Large intestine (tissue), 3 donors: ENCODE measurements at regions not wholly inside any gene's neighbourhood (a gene's known extent, or its start where the extent isn't known, plus 50 kb on each side); places are given as distances from the start of the nearest gene placed in this dataset.

ENCODE experiments used
- DNase-seq, 2 donors: peaks; one replicate each; pipeline versions ENCODE4 v3.0.0 to v3.0.0-alpha.2; 2013
- H3K27ac ChIP-seq: one replicate; pipeline ENCODE4 v1.5.1; 2013; ENCODE audit warnings: low read length
- H3K27me3 ChIP-seq: 2 replicates; pipeline ENCODE4 v1.6.1; 2013; ENCODE audit warnings: low read length; ENCODE audit not compliant: control insufficient read depth, insufficient read depth
- H3K36me3 ChIP-seq: 2 replicates; pipeline ENCODE4 v1.6.1; 2013; ENCODE audit warnings: low read length; ENCODE audit not compliant: control insufficient read depth, insufficient read depth
- H3K4me1 ChIP-seq: one replicate; pipeline ENCODE4 v1.6.1; 2013; ENCODE audit warnings: low read length; ENCODE audit not compliant: control insufficient read depth, insufficient read depth
- H3K4me3 ChIP-seq: one replicate; pipeline ENCODE4 v1.5.1; 2013; ENCODE audit warnings: low read length
- H3K9me3 ChIP-seq: one replicate; pipeline ENCODE4 v1.6.1; 2013; ENCODE audit warnings: mild to moderate bottlenecking, low read depth, low read length, moderate library complexity; ENCODE audit not compliant: control insufficient read depth
- WGBS: methylation state at CpG from one replicate; pipeline ENCODE4 v1.1.5; 2013; ENCODE audit warnings: low lambda C conversion rate; ENCODE audit not compliant: insufficient coverage; 5-methylcytosine and 5-hydroxymethylcytosine counted together

DNA sequence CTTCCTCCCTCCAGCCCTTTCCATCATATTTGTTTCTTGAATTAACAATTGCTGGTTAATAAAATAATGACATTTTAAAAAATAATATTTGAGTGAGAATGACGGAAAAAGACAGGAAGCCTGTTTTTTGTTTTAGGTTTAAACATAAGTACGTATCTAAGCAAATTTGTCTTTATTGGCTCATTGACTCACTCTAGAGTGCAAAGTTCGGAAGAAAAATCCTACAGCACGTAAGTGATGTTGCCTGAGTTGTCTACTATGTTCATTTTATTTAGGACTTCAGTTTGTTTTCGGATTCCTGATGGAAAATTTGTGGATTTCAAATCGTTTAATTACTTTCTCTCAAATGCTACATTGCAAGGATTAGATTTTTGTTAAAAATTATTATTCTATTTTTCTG lies 1435.7 kb upstream of the ADGRB3 start:
- WGBS = 52% methylated on average over 6 of the region's 6 CpGs
- H3K36me3 ChIP-seq = no peaks in the 10 kb centered on the region
- DNase-seq = no peak
- H3K27ac ChIP-seq = no peak overlapping the region
- H3K4me3 ChIP-seq = no peak overlapping the region
- H3K27me3 ChIP-seq = no peaks in the 10 kb centered on the region
- H3K9me3 ChIP-seq = peaks cover 11% of the 10 kb centered on the region
- H3K4me1 ChIP-seq = no peaks in the 10 kb centered on the region

- H3K4me1 ChIP-seq = no peaks in the 10 kb centered on the region
- H3K9me3 ChIP-seq = no peaks in the 10 kb centered on the region
- H3K27ac ChIP-seq = no peak overlapping the region
- no peaks in the 10 kb centered on the region for H3K36me3 ChIP-seq
- H3K4me3 ChIP-seq = no peak overlapping the region
- no peaks in the 10 kb centered on the region for H3K27me3 ChIP-seq
- no peak for DNase-seq
These were observed 1444.3 kb upstream of the ADGRB3 start for GRCh38 chr6:67190733-67191132.

GRCh38 chr6:67184405-67184804 lies 1450.7 kb upstream of the ADGRB3 start:
- Histone ChIP-seq H3K9me3 (no peaks in the 10 kb centered on the region), H3K4me1 (no peaks in the 10 kb centered on the region), H3K27ac (no peak overlapping the region), H3K36me3 (no peaks in the 10 kb centered on the region), H3K4me3 (no peak overlapping the region), H3K27me3 (no peaks in the 10 kb centered on the region)
- no peak for DNase-seq
- WGBS = 33% methylated on average over 1 of the region's 1 CpG

DNA sequence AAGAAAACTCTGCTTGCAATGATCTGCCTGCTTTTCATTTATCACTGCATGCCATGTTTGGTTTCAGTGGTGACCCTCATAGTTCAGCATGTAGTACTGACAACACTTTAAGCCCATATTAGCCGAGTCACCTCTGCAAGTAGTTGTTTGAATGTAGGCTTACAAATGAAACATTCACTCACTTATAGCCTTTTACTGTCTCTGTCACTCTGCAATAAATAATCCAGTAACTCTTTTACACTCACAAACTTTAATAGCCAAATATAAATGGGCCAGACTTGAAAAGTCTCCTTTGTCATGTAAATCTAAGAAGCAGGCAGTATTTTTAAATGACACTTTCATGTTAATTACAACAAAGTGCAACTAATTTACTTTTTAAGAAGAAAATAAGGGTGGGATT lies 1460.0 kb upstream of the ADGRB3 start:
- no peak overlapping the region for H3K27ac ChIP-seq
- 40% methylated on average over 1 of the region's 1 CpG for WGBS
- H3K4me1 ChIP-seq = no peaks in the 10 kb centered on the region
- no peak for DNase-seq
- no peak overlapping the region for H3K4me3 ChIP-seq
- H3K9me3 ChIP-seq = no peaks in the 10 kb centered on the region
- no peaks in the 10 kb centered on the region for H3K27me3 ChIP-seq
- H3K36me3 ChIP-seq = no peaks in the 10 kb centered on the region

DNA sequence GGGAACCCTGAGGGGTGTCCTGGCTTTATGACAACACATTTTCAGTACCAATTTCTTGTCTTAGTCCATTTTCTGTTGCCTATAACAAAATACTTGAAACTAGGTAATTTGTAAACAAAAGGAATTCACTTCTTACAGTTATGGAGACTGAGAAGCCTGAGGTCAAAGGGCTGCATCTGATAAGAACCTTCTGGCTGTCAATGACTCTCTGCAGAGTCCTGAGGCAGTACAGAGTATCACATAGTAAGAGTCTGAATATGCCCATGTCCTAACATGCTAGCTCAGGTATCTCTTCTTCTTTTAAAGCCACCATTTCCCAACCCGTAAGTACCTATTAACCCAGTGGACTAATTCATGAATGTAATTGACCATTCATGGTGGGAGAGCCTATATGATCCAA lies 1458.6 kb upstream of the EYS start:
- H3K27me3 ChIP-seq = no peaks in the 10 kb centered on the region
- no peaks in the 10 kb centered on the region for H3K9me3 ChIP-seq
- H3K36me3 ChIP-seq = no peaks in the 10 kb centered on the region
- H3K4me1 ChIP-seq = no peaks in the 10 kb centered on the region
- DNase-seq = no peak
- no CpG with 5 or more reads among the region's 1 CpG for WGBS
- no peak overlapping the region for H3K27ac ChIP-seq
- H3K4me3 ChIP-seq = no peak overlapping the region

DNA sequence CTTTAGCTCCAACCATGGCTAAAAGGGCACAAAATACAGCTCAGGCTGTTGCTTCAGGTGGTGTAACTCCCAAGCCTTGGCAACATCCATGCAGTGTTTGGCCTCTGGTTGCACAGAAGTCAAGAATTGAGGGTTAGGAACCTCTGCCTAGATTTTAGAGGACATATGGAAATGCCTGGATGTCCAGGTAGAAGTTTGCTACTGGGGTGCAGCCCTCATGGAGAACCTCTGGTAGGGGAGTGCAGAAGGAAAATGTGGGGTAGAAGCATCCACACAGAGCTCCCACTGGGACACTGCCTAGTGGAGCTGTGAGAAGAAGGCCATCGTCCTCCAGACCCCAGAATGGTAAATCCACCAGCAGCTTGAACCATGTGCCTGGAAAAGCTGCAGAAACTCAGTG lies 1453.8 kb upstream of the EYS start:
- no CpG with 5 or more reads among the region's 1 CpG for WGBS
- no peaks in the 10 kb centered on the region for H3K4me1 ChIP-seq
- no peak overlapping the region for H3K27ac ChIP-seq

GRCh38 chr6:67141005-67141404 lies 1434.0 kb upstream of the EYS start:
- no peak for DNase-seq
- Histone ChIP-seq H3K27ac (no peak overlapping the region), H3K9me3 (peaks cover 4% of the 10 kb centered on the region), H3K36me3 (no peaks in the 10 kb centered on the region), H3K4me1 (no peaks in the 10 kb centered on the region), H3K4me3 (no peak overlapping the region), H3K27me3 (no peaks in the 10 kb centered on the region)
- WGBS = 40% methylated on average over 1 of the region's 4 CpGs

More for the DNA sequence above, 1453.8 kb upstream of the EYS start:
- Histone ChIP-seq H3K4me3 (no peak overlapping the region), H3K9me3 (no peaks in the 10 kb centered on the region), H3K36me3 (no peaks in the 10 kb centered on the region), H3K27me3 (no peaks in the 10 kb centered on the region)
- DNase-seq = no peak

GRCh38 chr6:67133973-67134372 lies 1426.9 kb upstream of the EYS start:
- no peaks in the 10 kb centered on the region for H3K36me3 ChIP-seq
- no peak overlapping the region for H3K27ac ChIP-seq
- WGBS = 80% methylated on average over 2 of the region's 5 CpGs
- H3K9me3 ChIP-seq = no peaks in the 10 kb centered on the region
- H3K27me3 ChIP-seq = no peaks in the 10 kb centered on the region
- H3K4me3 ChIP-seq = no peak overlapping the region
- H3K4me1 ChIP-seq = no peaks in the 10 kb centered on the region
- no peak for DNase-seq

GRCh38 chr6:67131827-67132226 lies 1424.8 kb upstream of the EYS start:
- no peak overlapping the region for H3K4me3 ChIP-seq
- WGBS = 100% methylated on average over 1 of the region's 2 CpGs
- no peaks in the 10 kb centered on the region for H3K27me3 ChIP-seq
- H3K4me1 ChIP-seq = no peaks in the 10 kb centered on the region
- H3K27ac ChIP-seq = no peak overlapping the region
- no peaks in the 10 kb centered on the region for H3K36me3 ChIP-seq
- DNase-seq = no peak
- no peaks in the 10 kb centered on the region for H3K9me3 ChIP-seq

DNA sequence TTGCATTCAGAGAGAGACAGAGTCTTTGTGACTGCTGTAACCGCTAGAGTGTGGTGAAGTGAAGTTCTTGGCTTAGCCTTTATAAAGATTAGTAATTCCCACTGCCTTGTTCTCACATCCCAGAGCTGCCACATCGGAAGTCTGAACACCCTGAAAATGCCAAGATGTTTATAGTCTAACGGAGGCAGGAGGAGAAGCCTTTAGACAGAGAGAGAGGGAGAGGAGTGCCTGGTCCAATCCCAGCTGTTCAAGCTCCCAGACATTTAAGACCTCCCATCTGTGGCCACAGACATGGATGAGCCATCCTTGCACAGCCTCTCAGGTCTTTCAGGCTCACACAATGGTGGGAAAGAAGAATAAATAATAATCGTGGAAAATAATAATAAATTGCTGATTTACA lies 1422.8 kb upstream of the EYS start:
- Histone ChIP-seq H3K4me3 (no peak overlapping the region), H3K27me3 (no peaks in the 10 kb centered on the region), H3K27ac (no peak overlapping the region), H3K4me1 (no peaks in the 10 kb centered on the region), H3K9me3 (no peaks in the 10 kb centered on the region), H3K36me3 (no peaks in the 10 kb centered on the region)
- no peak for DNase-seq
- 80% methylated on average over 1 of the region's 4 CpGs for WGBS

DNA sequence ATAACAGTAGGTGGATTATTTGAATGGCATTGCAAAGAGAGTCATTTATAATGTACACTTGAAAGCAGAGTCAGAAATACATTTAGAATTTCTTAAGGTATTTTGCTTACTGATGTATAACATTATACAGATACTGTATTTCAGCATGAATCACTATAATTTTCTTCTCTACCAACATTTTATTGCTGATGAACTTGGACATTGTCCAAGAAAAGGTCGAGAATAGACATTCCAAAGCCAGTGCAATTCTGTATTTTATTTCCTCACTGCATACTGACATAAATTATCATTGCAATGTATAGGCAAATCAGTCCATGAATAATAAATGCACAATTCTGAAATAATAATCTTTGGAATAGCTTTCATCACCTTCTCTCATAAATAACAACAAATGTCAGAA lies 1420.0 kb upstream of the EYS start:
- no CpG with 5 or more reads among the region's 1 CpG for WGBS
- H3K4me3 ChIP-seq = no peak overlapping the region
- no peak for DNase-seq
- no peaks in the 10 kb centered on the region for H3K9me3 ChIP-seq
- no peaks in the 10 kb centered on the region for H3K27me3 ChIP-seq
- H3K36me3 ChIP-seq = no peaks in the 10 kb centered on the region
- H3K27ac ChIP-seq = no peak overlapping the region
- no peaks in the 10 kb centered on the region for H3K4me1 ChIP-seq
